ENCODE measurements at regions not wholly inside any gene's neighbourhood (a gene's known extent, or its start where the extent isn't known, plus 50 kb on each side); places are given as distances from the start of the nearest gene placed in this dataset.

- Histone ChIP-seq H3K27me3 (no peaks in the 10 kb centered on the region), H3K9me3 (no peaks in the 10 kb centered on the region), H3K4me3 (replicated peaks in 1 of 3) (no peak overlapping the region), H3K4me1 (peaks cover 0 to 6% of the 10 kb centered on the region in 2 donors), H3K27ac (no peak overlapping the region), H3K36me3 (no peaks in the 10 kb centered on the region)
- intact Hi-C loops (cut with DNase I): no loop called here
- no peak for DNase-seq
- 78 to 80% methylated on average over 16 of the region's 16 CpGs for WGBS, 2 donors
- TF ChIP-seq POLR2A (IDR thresholded peaks at IDR 0.05): no peak
- TF ChIP-seq CTCF (IDR thresholded peaks at IDR 0.05): no peak
These were observed 120.8 kb upstream of the NANOS1 start for GRCh38 chr10:118908557-118909256.

GRCh38 chr10:118910702-118911101 is 118.8 kb upstream of the NANOS1 start:
- no peak for DNase-seq
- Histone ChIP-seq H3K4me3 (replicated peaks in 1 of 3) (no peak overlapping the region), H3K4me1 (peaks cover 0 to 6% of the 10 kb centered on the region in 2 donors), H3K27ac (no peak overlapping the region), H3K36me3 (no peaks in the 10 kb centered on the region), H3K27me3 (no peaks in the 10 kb centered on the region), H3K9me3 (no peaks in the 10 kb centered on the region)
- intact Hi-C loops (cut with DNase I): no loop called here
- no peak for TF ChIP-seq CTCF (IDR thresholded peaks at IDR 0.05)
- TF ChIP-seq POLR2A (IDR thresholded peaks at IDR 0.05): no peak
- 83 to 96% methylated on average over 6 to 7 of the region's 7 CpGs for WGBS, 2 donors

- no peak for DNase-seq
- Histone ChIP-seq H3K4me3 (replicated peaks in 1 of 3) (no peak overlapping the region), H3K9me3 (no peaks in the 10 kb centered on the region), H3K27ac (no peak overlapping the region), H3K4me1 (peaks cover 0 to 6% of the 10 kb centered on the region in 2 donors), H3K27me3 (no peaks in the 10 kb centered on the region), H3K36me3 (no peaks in the 10 kb centered on the region)
- intact Hi-C loops (cut with DNase I): no loop called here
- TF ChIP-seq CTCF (IDR thresholded peaks at IDR 0.05) (no peak), POLR2A (IDR thresholded peaks at IDR 0.05) (no peak)
- WGBS, 2 donors: 58 to 71% methylated on average over 5 of the region's 5 CpGs
These were observed 118.2 kb upstream of the NANOS1 start for GRCh38 chr10:118911363-118911762.

- no peaks in the 10 kb centered on the region for H3K9me3 ChIP-seq
- no peaks in the 10 kb centered on the region for H3K27me3 ChIP-seq
- H3K4me3 ChIP-seq (replicated peaks in 1 of 3): no peak overlapping the region
- intact Hi-C loops (cut with DNase I): no loop called here
- no peak overlapping the region for H3K27ac ChIP-seq
- H3K36me3 ChIP-seq: no peaks in the 10 kb centered on the region
- peaks cover 0 to 6% of the 10 kb centered on the region in 2 donors for H3K4me1 ChIP-seq
- 91 to 94% methylated on average over 4 of the region's 4 CpGs for WGBS, 2 donors
- TF ChIP-seq POLR2A (IDR thresholded peaks at IDR 0.05) (no peak), CTCF (IDR thresholded peaks at IDR 0.05) (no peak)
- DNase-seq: no peak
These were observed 116.4 kb upstream of the NANOS1 start for GRCh38 chr10:118912961-118913600.

- 59 to 75% methylated on average over 4 of the region's 4 CpGs for WGBS, 2 donors
- no peak overlapping the region for H3K4me3 ChIP-seq (replicated peaks in 1 of 3)
- no peaks in the 10 kb centered on the region for H3K27me3 ChIP-seq
- no peaks in the 10 kb centered on the region for H3K9me3 ChIP-seq
- no peak for DNase-seq
- no peak overlapping the region for H3K27ac ChIP-seq
- intact Hi-C loops (cut with DNase I): no loop called here
- TF ChIP-seq CTCF (IDR thresholded peaks at IDR 0.05) (no peak), POLR2A (IDR thresholded peaks at IDR 0.05) (no peak)
- no peaks in the 10 kb centered on the region for H3K36me3 ChIP-seq
- H3K4me1 ChIP-seq: peaks cover 0 to 6% of the 10 kb centered on the region in 2 donors
These were observed 115.7 kb upstream of the NANOS1 start for GRCh38 chr10:118913825-118914224.

All from thyroid gland (tissue), 4 donors.